Esophagus muscularis mucosa (tissue), 4 donors: ENCODE measurements at regions not wholly inside any gene's neighbourhood (a gene's known extent, or its start where the extent isn't known, plus 50 kb on each side); places are given as distances from the start of the nearest gene placed in this dataset.

Experiments
- CTCF ChIP-seq, 3 experiments: fragments of 200-600 bp in 2 of 3; fragments of 450-650 bp in 1 of 3; sonication (generic) in 2 of 3; IDR thresholded peaks; one replicate each; pipeline ENCODE4 v1.5.1; 2017 to 2019; ENCODE audit warnings: antibody characterized with exemption in 3 of 3, mild to moderate bottlenecking in 2 of 3, moderate library complexity in 1 of 3
- EP300 ChIP-seq: sonication (generic); formaldehyde crosslinking; IDR thresholded peaks from one replicate; pipeline ENCODE4 v1.6.1; 2017; ENCODE audit warnings: antibody characterized with exemption
- POLR2A ChIP-seq: fragments of 450-650 bp; IDR thresholded peaks from one replicate; pipeline ENCODE4 v1.6.1; 2017; ENCODE audit warnings: antibody characterized with exemption, moderate library complexity, mild to moderate bottlenecking, low read depth
- POLR2AphosphoS5 ChIP-seq, 2 donors: sonication (generic); formaldehyde crosslinking; IDR thresholded peaks; one replicate each; pipeline ENCODE4 v1.6.1; 2017; ENCODE audit warnings: antibody characterized with exemption in 2 of 2

- TF ChIP-seq POLR2A (no peak), CTCF (IDR thresholded peaks at IDR 0.05) (no peak), EP300 (no peak), POLR2AphosphoS5 (IDR thresholded peaks at IDR 0.05) (no peak)
Measured at GRCh38 chr6:74642101-74642500, 563.8 kb downstream of the COL12A1 start.
